Transverse colon (tissue), 4 donors: ENCODE measurements at regions not wholly inside any gene's neighbourhood (a gene's known extent, or its start where the extent isn't known, plus 50 kb on each side); places are given as distances from the start of the nearest gene placed in this dataset.
"Not testable (repeated sequence)": the region's sequence is repeated elsewhere in the genome, so short reads cannot be mapped to it uniquely, and the experiment has no call there.

Source experiments
- DNase-seq: peaks from one replicate; pipeline ENCODE4 v3.0.0-alpha.2; 2019
- H3K27ac ChIP-seq, 4 donors: fragments of 200-600 bp; sonication (generic); 2 replicates each; pipeline ENCODE4 v1.5.1; 2016 to 2018; ENCODE audit warnings: inconsistent platforms in 4 of 4
- H3K27me3 ChIP-seq: fragments of 200-600 bp; sonication (generic); 2 replicates; pipeline ENCODE4 v1.5.1; 2017; ENCODE audit warnings: inconsistent platforms
- H3K36me3 ChIP-seq, 4 donors: fragments of 200-600 bp; sonication (generic); 2 replicates each; pipeline ENCODE4 v1.5.1; 2017 to 2019; ENCODE audit warnings: inconsistent platforms in 4 of 4
- H3K4me1 ChIP-seq, 4 donors: fragments of 200-600 bp; sonication (generic); 2 replicates each; pipeline ENCODE4 v1.5.1; 2017 to 2020; ENCODE audit warnings: inconsistent platforms in 4 of 4
- H3K4me3 ChIP-seq, 4 donors: fragments of 200-600 bp; sonication (generic); 1 replicate in 1 of 4; 2 replicates in 3 of 4; pipeline versions ENCODE4 v1.5.1 to v1.6.1; 2017 to 2019; ENCODE audit warnings: inconsistent platforms in 4 of 4
- H3K9me3 ChIP-seq, 2 donors: fragments of 200-600 bp; sonication (generic); 2 replicates each; pipeline ENCODE4 v1.5.1; 2017 to 2019; ENCODE audit warnings: inconsistent platforms in 2 of 2
- CTCF ChIP-seq, 5 experiments: fragments of 200-600 bp in 3 of 5; fragments of 450-650 bp in 2 of 5; sonication (generic) in 3 of 5; IDR thresholded peaks; 1 replicate in 2 of 5; 2 replicates in 3 of 5; pipeline ENCODE4 v1.5.1; 2016 to 2017; ENCODE audit warnings: antibody characterized with exemption in 5 of 5, inconsistent platforms in 3 of 5, mild to moderate bottlenecking in 2 of 5, moderate library complexity in 1 of 5
- EP300 ChIP-seq: sonication (generic); formaldehyde crosslinking; IDR thresholded peaks from one replicate; pipeline ENCODE4 v1.6.1; 2017; ENCODE audit warnings: antibody characterized with exemption, low read depth
- POLR2A ChIP-seq: fragments of 450-650 bp; IDR thresholded peaks from one replicate; pipeline ENCODE4 v1.6.1; 2016; ENCODE audit warnings: antibody characterized with exemption, mild to moderate bottlenecking, moderate library complexity
- POLR2AphosphoS5 ChIP-seq, 3 donors: sonication (generic); formaldehyde crosslinking; IDR thresholded peaks; one replicate each; pipeline ENCODE4 v1.6.1; 2016; ENCODE audit warnings: antibody characterized with exemption in 3 of 3
- WGBS, 2 donors: methylation state at CpG; one replicate each; pipeline ENCODE4 v1.1.5; 2018; ENCODE audit warnings: low coverage in 1 of 2; 5-methylcytosine and 5-hydroxymethylcytosine counted together
- in situ Hi-C, 4 donors: fragments of 200-750 bp; cut with MboI; loops; one replicate each; pipeline versions ENCODE4 v1.15.0 to v1.15.1; 2017; ENCODE audit warnings: low sequenced_read_pairs in 3 of 4, low pct_ligation_motif_present in 1 of 4, low pct_unique_long_range_greater_than_20kb in 1 of 4
- intact Hi-C: fragments of 100-400 bp; cut with DNase I; formaldehyde crosslinking; loops from one replicate; pipeline ENCODE4 v1.15.1; 2023; ENCODE audit warnings: low total_unique reads

- no peak for TF ChIP-seq CTCF (IDR thresholded peaks at IDR 0.05)
- TF ChIP-seq EP300: no peak
- no peak for TF ChIP-seq POLR2A
- TF ChIP-seq POLR2AphosphoS5 (IDR thresholded peaks at IDR 0.05): no peak
- H3K36me3 ChIP-seq: no peaks in the 10 kb centered on the region
- no peaks in the 10 kb centered on the region for H3K9me3 ChIP-seq
- no peaks in the 10 kb centered on the region for H3K27me3 ChIP-seq
- no peak for DNase-seq
- in situ Hi-C loops: no loop called here
- H3K4me3 ChIP-seq: no peak overlapping the region
- no peaks in the 10 kb centered on the region for H3K4me1 ChIP-seq
- intact Hi-C loops: no loop called here
- 61 to 71% methylated on average over 1 to 2 of the region's 2 CpGs for WGBS, 2 donors
- no peak overlapping the region for H3K27ac ChIP-seq
Observed at GRCh38 chr15:19974998-19975397, 566.6 kb downstream of the GOLGA6L6 start.

GRCh38 chr15:19973718-19974117, 567.9 kb downstream of the GOLGA6L6 start:
- 34 to 55% methylated on average over 5 to 7 of the region's 7 CpGs for whole genome bisulfite sequencing, 2 donors
- in situ Hi-C loops: no loop called here
- TF ChIP-seq EP300 (no peak), CTCF (IDR thresholded peaks at IDR 0.05) (no peak), POLR2A (no peak), POLR2AphosphoS5 (IDR thresholded peaks at IDR 0.05) (no peak)
- H3K27ac ChIP-seq: no peak overlapping the region
- no peaks in the 10 kb centered on the region for H3K36me3 ChIP-seq
- H3K4me3 ChIP-seq: no peak overlapping the region
- intact Hi-C loops: no loop called here
- no peaks in the 10 kb centered on the region for H3K27me3 ChIP-seq
- H3K4me1 ChIP-seq: no peaks in the 10 kb centered on the region
- DNase-seq: no peak
- no peaks in the 10 kb centered on the region for H3K9me3 ChIP-seq

- 76% methylated on average over 4 of the region's 4 CpGs; no CpG with 5 or more reads in 1 of the 2 donors for WGBS, 2 donors
- H3K4me1 ChIP-seq, H3K4me3 ChIP-seq, DNase-seq, in situ Hi-C loops, H3K36me3 ChIP-seq, H3K9me3 ChIP-seq, H3K27ac ChIP-seq, intact Hi-C loops, H3K27me3 ChIP-seq: not testable (repeated sequence)
Observed at GRCh38 chr15:19972582-19972981, 569.0 kb downstream of the GOLGA6L6 start.

- H3K27ac ChIP-seq, H3K4me1 ChIP-seq, H3K27me3 ChIP-seq, in situ Hi-C loops, H3K36me3 ChIP-seq, H3K9me3 ChIP-seq, intact Hi-C loops, DNase-seq, H3K4me3 ChIP-seq: not testable (repeated sequence)
Observed at GRCh38 chr15:19965574-19965973, 576.0 kb downstream of the GOLGA6L6 start.

GRCh38 chr15:19964480-19964879, 577.1 kb downstream of the GOLGA6L6 start:
- H3K36me3 ChIP-seq, DNase-seq, H3K4me3 ChIP-seq, H3K4me1 ChIP-seq, intact Hi-C loops, in situ Hi-C loops, H3K27me3 ChIP-seq, H3K9me3 ChIP-seq, H3K27ac ChIP-seq: not testable (repeated sequence)
- 52% methylated on average over 1 of the region's 1 CpG; no CpG with 5 or more reads in 1 of the 2 donors for WGBS, 2 donors

- Histone ChIP-seq H3K27me3 (no peaks in the 10 kb centered on the region), H3K4me1 (no peaks in the 10 kb centered on the region), H3K4me3 (no peak overlapping the region), H3K9me3 (peaks cover 0 to 3% of the 10 kb centered on the region in 2 donors), H3K27ac (no peak overlapping the region), H3K36me3 (no peaks in the 10 kb centered on the region)
- in situ Hi-C loops (no loop called here), intact Hi-C loops (no loop called here)
- TF ChIP-seq EP300: no peak
- no peak for TF ChIP-seq CTCF (IDR thresholded peaks at IDR 0.05)
- no peak for TF ChIP-seq POLR2A
- TF ChIP-seq POLR2AphosphoS5 (IDR thresholded peaks at IDR 0.05): no peak
- WGBS, 2 donors: 71 to 88% methylated on average over 3 to 4 of the region's 4 CpGs
- no peak for DNase-seq
Observed at GRCh38 chr15:19956124-19956796, 585.3 kb downstream of the GOLGA6L6 start.
